ENCODE measurements at regions not wholly inside any gene's neighbourhood (a gene's known extent, or its start where the extent isn't known, plus 50 kb on each side); places are given as distances from the start of the nearest gene placed in this dataset.

- intact Hi-C loops (cut with micrococcal nuclease): no loop called here
Observed at GRCh38 chr16:6861135-6861814, 471.4 kb upstream of the RBFOX1 start.

GRCh38 chr16:6857575-6857974 lies 475.1 kb upstream of the RBFOX1 start:
- intact Hi-C loops (cut with micrococcal nuclease): no loop called here

GRCh38 chr16:6856578-6856977 lies 476.1 kb upstream of the RBFOX1 start:
- intact Hi-C loops (cut with micrococcal nuclease): no loop called here

- intact Hi-C loops (cut with micrococcal nuclease): no loop called here
Observed at GRCh38 chr16:6853565-6853964, 479.1 kb upstream of the RBFOX1 start.

- intact Hi-C loops (cut with micrococcal nuclease): no loop called here
Observed at GRCh38 chr16:6852643-6853225, 479.9 kb upstream of the RBFOX1 start.

DNA sequence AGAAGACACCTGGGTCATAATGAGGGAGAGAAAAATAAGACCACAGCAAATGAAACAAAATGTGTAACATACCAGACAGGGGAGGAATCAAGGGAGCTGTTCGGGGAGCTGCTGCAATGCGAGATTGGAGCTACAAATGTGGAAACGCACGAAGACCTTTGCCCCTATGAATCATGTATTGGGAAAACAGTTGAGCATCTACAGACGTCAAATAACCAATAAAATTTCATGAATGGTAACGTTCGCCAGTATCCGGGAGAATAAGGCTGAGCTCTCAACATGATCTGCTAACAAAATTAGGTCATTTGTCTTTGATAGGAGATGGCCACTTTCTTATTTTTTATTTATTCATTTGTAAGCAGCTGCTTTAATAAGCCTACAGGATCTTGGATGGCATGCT lies 486.2 kb upstream of the RBFOX1 start:
- intact Hi-C loops (cut with micrococcal nuclease): no loop called here

DNA sequence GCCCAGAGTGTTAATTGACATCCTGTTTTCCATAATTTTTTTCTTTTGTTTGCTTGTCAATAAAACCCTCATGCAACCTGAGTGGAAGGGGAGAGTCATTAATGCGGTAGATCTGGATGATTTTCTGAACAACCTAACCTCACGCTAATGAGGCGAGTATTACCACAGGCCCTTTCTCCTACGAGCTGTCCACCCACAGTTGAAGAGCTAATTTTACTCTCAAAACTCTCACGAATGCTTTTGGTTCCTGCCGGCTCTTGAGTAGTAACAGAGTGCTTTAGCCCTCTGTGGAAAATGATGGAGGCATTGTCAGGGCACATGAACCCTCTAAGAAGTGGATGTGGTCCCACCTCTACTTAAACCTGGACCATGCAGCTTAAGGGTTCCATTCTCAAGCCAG lies 491.3 kb upstream of the RBFOX1 start:
- intact Hi-C loops (cut with micrococcal nuclease): no loop called here

GRCh38 chr16:6837722-6838121 lies 494.9 kb upstream of the RBFOX1 start:
- intact Hi-C loops (cut with micrococcal nuclease): no loop called here

DNA sequence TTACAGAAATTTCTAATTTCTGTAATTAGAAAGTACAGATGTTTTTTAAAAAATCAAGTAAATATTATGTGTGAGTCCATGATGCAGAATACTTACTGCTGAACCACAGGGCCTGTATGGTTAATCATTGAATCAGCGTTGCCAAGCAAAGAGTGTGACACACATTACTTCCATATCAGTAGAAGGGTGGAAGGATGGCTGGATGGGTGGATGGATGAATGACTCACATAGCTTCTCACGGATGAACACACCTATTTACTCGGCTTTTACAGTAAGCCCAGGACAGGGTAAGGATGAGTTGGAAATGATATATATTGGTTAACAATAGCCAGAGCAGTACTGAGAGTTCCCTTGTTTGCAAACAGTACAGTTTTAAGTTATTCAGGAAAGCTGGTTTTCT lies 495.9 kb upstream of the RBFOX1 start:
- intact Hi-C loops (cut with micrococcal nuclease): no loop called here

DNA sequence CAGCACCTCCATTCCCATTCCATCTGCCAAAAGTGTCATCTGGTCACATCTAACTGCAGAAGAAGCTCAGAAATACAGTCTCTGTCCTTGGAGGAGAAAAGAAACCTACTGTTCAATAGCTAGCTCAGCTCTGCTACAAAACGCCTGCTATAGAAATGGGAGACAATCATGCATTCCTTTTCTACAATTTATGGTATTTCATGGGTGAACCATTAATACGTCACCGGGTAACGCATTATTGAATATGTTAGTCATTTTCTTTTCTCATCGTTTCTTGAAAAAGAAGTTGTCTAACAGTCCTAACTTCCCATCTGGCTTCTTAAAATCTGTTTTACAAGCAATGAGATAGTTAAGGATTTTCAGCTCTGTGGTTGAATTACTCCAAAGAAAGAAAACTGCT lies 496.7 kb upstream of the RBFOX1 start:
- intact Hi-C loops (cut with micrococcal nuclease): no loop called here

DNA sequence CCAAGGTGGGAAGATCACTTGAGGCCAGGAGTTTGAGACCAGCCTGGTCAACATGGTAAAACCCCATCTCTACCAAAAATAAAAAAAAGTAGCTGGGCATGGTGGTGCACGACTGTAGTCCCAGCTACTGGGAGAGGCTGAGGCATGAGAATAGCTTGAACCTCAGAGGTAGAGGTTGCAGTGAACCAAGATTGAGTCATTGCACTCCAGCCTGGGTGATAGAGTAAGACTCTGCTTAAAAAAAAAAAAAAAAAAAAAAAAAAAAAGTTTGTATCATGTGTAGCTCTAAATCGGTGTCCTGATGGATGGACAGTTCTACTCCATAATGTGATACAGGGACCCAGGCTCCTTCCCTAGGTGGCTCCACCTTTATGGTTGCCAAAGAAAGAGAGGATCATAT lies 497.1 kb upstream of the RBFOX1 start:
- intact Hi-C loops (cut with micrococcal nuclease): no loop called here

GRCh38 chr16:6828690-6829089 lies 504.0 kb upstream of the RBFOX1 start:
- intact Hi-C loops (cut with micrococcal nuclease): no loop called here

DNA sequence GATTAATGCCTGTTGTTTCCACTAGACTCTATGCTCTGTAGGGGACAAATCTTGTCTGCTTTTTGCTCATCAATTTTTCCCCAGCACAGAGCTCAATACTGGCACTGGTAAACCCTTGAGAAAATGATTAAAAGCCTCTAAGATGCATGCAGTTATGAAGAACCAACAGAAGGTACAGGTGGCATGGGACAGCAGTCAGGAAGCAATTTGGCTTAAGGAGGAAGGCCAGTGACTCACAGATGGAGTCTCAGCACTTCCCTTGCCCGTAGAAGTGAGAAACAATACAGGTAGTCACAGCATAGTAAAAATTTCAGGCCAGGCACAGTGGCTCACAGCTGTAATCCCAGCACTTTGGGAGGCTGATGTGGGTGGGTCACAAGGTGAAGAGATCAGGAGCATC lies 504.7 kb upstream of the RBFOX1 start:
- intact Hi-C loops (cut with micrococcal nuclease): no loop called here

DNA sequence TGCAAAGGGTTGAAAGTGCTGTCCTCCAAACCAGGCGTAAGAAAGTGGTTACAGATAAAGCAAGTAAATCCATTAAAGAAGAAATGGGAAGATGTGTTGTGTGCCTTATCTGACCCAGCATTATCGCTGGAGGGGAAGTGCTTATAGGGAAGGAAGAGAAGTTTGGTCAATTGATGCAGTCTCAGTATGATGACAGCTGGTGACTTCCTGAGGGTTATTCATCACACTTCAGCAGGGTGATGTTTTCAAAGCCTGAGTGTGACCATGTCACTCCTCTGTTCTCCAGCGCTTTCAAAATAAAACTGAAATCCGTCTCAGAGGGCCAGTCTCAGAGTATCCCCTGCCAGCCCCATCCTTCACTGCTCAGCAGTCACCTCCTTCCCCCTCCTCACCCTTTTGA lies 505.4 kb upstream of the RBFOX1 start:
- intact Hi-C loops (cut with micrococcal nuclease): no loop called here

GRCh38 chr16:6822041-6822440 lies 510.6 kb upstream of the RBFOX1 start:
- intact Hi-C loops (cut with micrococcal nuclease): no loop called here

GRCh38 chr16:6804461-6804860 lies 528.2 kb upstream of the RBFOX1 start:
- intact Hi-C loops (cut with micrococcal nuclease): loop anchor here (5.0 kb wide), 1 partner anchor 748 kb away; no protein-coding TSS in a partner anchor

GRCh38 chr16:6803176-6803575 lies 529.5 kb upstream of the RBFOX1 start:
- intact Hi-C loops (cut with micrococcal nuclease): loop anchor here (5.0 kb wide), 1 partner anchor 749 kb away; no protein-coding TSS in a partner anchor

DNA sequence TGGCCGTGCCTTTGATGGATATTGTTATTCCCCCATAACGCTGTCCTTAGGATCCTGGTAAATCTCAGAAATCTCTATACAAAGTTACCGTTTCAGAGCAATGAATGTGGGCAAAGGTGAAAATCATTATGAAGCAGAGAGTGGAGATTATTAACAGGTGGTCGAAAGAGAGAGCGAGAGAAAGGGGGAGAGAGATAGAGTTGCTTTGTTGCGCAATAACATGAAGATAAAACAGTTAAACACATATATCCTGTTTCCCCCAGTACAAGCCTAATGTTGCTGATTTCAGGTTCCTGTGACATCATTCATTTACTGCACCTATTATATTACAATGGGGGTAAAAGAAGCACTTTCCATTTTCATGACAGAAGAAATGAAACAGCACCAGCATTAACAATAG lies 535.4 kb upstream of the RBFOX1 start:
- intact Hi-C loops (cut with micrococcal nuclease): no loop called here

DNA sequence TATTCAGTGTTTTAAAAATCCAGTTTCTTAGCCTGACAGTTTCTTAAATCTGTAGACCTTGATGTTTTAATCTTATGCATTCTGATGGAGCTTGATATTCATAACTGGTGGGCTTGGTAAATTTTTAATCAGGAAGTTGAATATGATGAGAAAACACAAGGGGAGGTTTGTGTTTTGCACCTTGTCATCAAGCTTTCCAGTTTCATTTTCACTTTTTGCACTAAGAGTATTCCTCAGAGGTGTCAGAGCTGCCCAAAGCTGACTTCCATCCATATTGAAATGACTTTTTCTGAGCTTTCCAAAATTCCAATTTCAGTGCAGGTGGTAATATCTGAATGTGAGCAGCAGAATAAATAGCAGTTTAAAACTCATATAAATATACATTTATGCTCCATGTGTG lies 555.0 kb upstream of the RBFOX1 start:
- intact Hi-C loops (cut with micrococcal nuclease): no loop called here

- intact Hi-C loops (cut with micrococcal nuclease): no loop called here
Observed at GRCh38 chr16:6775712-6776111, 556.9 kb upstream of the RBFOX1 start.

DNA sequence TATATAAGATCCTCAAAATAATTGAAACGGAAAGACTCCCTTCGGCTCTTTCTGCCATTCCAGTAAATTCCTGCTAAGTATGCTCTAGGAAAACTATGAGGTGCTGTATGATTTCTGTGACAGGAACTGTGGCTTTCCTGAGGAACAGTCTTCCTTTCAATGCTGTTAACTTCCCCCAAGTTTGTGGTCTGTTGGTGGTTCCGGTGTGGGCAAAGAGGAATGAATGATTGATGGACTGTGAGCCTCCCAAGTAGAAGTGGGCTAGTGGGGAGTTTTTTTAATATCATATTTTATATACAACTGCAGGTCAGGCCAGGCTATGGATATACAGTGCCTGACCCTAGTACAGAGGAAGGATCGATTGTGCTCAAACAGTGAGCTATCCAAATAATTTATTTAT lies 560.7 kb upstream of the RBFOX1 start:
- intact Hi-C loops (cut with micrococcal nuclease): no loop called here

DNA sequence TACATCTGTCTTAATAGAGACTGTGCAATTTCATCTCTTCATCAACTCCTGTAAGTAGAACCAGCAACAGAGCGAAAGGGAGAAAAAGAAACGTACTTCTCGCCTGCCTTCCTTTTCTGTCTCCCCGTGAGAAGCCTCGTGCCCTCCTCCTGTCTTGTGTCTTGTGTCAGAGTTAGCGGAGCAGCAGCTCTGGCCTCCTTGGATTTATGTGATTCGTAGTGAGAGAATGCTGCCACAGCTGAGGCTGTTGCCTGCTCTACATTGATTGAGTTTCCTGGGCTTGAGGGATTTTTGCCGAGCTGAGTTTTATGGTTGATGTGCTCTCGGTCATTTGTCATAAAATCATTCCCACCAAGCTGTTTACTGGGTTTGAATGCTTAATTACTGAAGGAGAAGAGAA lies 579.1 kb upstream of the RBFOX1 start:
- intact Hi-C loops (cut with micrococcal nuclease): no loop called here

GRCh38 chr16:6751191-6751590 lies 581.5 kb upstream of the RBFOX1 start:
- intact Hi-C loops (cut with micrococcal nuclease): no loop called here

Data from T-helper 1 cell treated with Interleukin-12 subunit alpha and Interleukin-12 subunit beta and Interleukin-4 antibody, amounts not matched to agents 30 ng/mL and 1 ng/mL, for 36 hours (primary cell).